Upper lobe of left lung (tissue), 6 donors: ENCODE measurements at regions not wholly inside any gene's neighbourhood (a gene's known extent, or its start where the extent isn't known, plus 50 kb on each side); places are given as distances from the start of the nearest gene placed in this dataset.
A peak's percentile ranks its signal among the peaks of the same experiment; 100 is the strongest.

Source experiments
- ATAC-seq, 2 donors: fragments of 200-7000 bp; cut with Tn5 transposase; one replicate each; pipeline ENCODE4 v1.9.1; 2022; ENCODE audit warnings: mild to moderate bottlenecking in 2 of 2, moderate library complexity in 2 of 2; ENCODE audit not compliant: low FRiP score in 2 of 2
- DNase-seq, 2 donors: peaks; one replicate each; pipeline ENCODE4 v3.0.0-alpha.2; 2019 to 2020
- H3K27ac ChIP-seq, 4 donors: fragments of 200-600 bp; sonication (generic); one replicate each; pipeline ENCODE4 v1.5.1; 2016 to 2019
- H3K27me3 ChIP-seq, 4 donors: fragments of 200-600 bp; sonication (generic); one replicate each; pipeline ENCODE4 v1.5.1; 2017 to 2019
- H3K36me3 ChIP-seq, 4 donors: fragments of 200-600 bp; sonication (generic); one replicate each; pipeline ENCODE4 v1.5.1; 2016 to 2019
- H3K4me1 ChIP-seq, 4 donors: fragments of 200-600 bp; sonication (generic); one replicate each; pipeline ENCODE4 v1.5.1; 2018 to 2019
- H3K4me3 ChIP-seq, 4 donors: fragments of 200-600 bp; sonication (generic); one replicate each; pipeline ENCODE4 v1.5.1; 2017 to 2019; ENCODE audit warnings: mild to moderate bottlenecking in 2 of 4, moderate library complexity in 1 of 4
- H3K9me3 ChIP-seq, 4 donors: fragments of 200-600 bp; sonication (generic); one replicate each; pipeline ENCODE4 v1.5.1; 2018 to 2019
- CTCF ChIP-seq, 6 experiments: fragments of 450-650 bp in 4 of 6; fragments of 200-600 bp in 2 of 6; sonication (generic) in 2 of 6; IDR thresholded peaks; one replicate each; pipeline ENCODE4 v1.5.1; 2016 to 2019; ENCODE audit warnings: antibody characterized with exemption in 6 of 6
- EP300 ChIP-seq, 4 donors: sonication (generic); formaldehyde crosslinking; IDR thresholded peaks; one replicate each; pipeline ENCODE4 v1.5.1; 2017; ENCODE audit warnings: antibody characterized with exemption in 4 of 4, control low read depth in 2 of 4
- POLR2A ChIP-seq, 4 donors: fragments of 450-650 bp; IDR thresholded peaks; one replicate each; pipeline ENCODE4 v1.5.1; 2016 to 2017; ENCODE audit warnings: antibody characterized with exemption in 4 of 4, mild to moderate bottlenecking in 2 of 4
- POLR2AphosphoS5 ChIP-seq, 2 donors: sonication (generic); formaldehyde crosslinking; IDR thresholded peaks; one replicate each; pipeline ENCODE4 v1.5.1; 2017; ENCODE audit warnings: antibody characterized with exemption in 2 of 2
- WGBS, 2 donors: methylation state at CpG; one replicate each; pipeline ENCODE4 v1.1.5; 2017 to 2018; 5-methylcytosine and 5-hydroxymethylcytosine counted together
- donor health status: DM: no; HTN: no; CAD: no; lungs with moderate emphysema.
- donor health status: DM: no; HTN: yes; CAD: no; lungs with severe emphysema.

- no peaks in the 10 kb centered on the region for H3K36me3 ChIP-seq
- H3K27ac ChIP-seq = no peak overlapping the region
- no peak for DNase-seq
- no peaks in the 10 kb centered on the region for H3K9me3 ChIP-seq
- no peak overlapping the region for H3K4me3 ChIP-seq
- H3K4me1 ChIP-seq = no peaks in the 10 kb centered on the region
- H3K27me3 ChIP-seq = no peaks in the 10 kb centered on the region
- TF ChIP-seq EP300 (IDR thresholded peaks at IDR 0.05) (no peak), POLR2AphosphoS5 (IDR thresholded peaks at IDR 0.05) (no peak), POLR2A (IDR thresholded peaks at IDR 0.05) (no peak), CTCF (IDR thresholded peaks at IDR 0.05) (no peak)
- WGBS, 2 donors = 72 to 78% methylated on average over 2 to 5 of the region's 5 CpGs
- no peak for ATAC-seq
Measured at GRCh38 chr6:819122-819521, 126.2 kb upstream of the EXOC2 start.

- 80 to 94% methylated on average over 2 of the region's 2 CpGs for WGBS, 2 donors
- DNase-seq = no peak
- H3K4me3 ChIP-seq = no peak overlapping the region
- H3K27me3 ChIP-seq = no peaks in the 10 kb centered on the region
- H3K36me3 ChIP-seq = no peaks in the 10 kb centered on the region
- H3K27ac ChIP-seq = no peak overlapping the region
- no peak for ATAC-seq
- H3K4me1 ChIP-seq = no peaks in the 10 kb centered on the region
- no peaks in the 10 kb centered on the region for H3K9me3 ChIP-seq
- TF ChIP-seq POLR2AphosphoS5 (IDR thresholded peaks at IDR 0.05) (no peak), CTCF (IDR thresholded peaks at IDR 0.05) (no peak), POLR2A (IDR thresholded peaks at IDR 0.05) (no peak), EP300 (IDR thresholded peaks at IDR 0.05) (no peak)
Measured at GRCh38 chr6:818196-818595, 125.3 kb upstream of the EXOC2 start.

- H3K27ac ChIP-seq = no peak overlapping the region
Measured at GRCh38 chr6:816510-817084, 123.7 kb upstream of the EXOC2 start.

GRCh38 chr6:815348-815738, 122.4 kb upstream of the EXOC2 start:
- no peak for ATAC-seq
- Histone ChIP-seq H3K36me3 (no peaks in the 10 kb centered on the region), H3K27me3 (no peaks in the 10 kb centered on the region), H3K9me3 (no peaks in the 10 kb centered on the region), H3K4me3 (no peak overlapping the region), H3K27ac (no peak overlapping the region), H3K4me1 (no peaks in the 10 kb centered on the region)
- DNase-seq = no peak
- WGBS, 2 donors = 76 to 89% methylated on average over 3 of the region's 3 CpGs
- no peak for TF ChIP-seq EP300 (IDR thresholded peaks at IDR 0.05)
- TF ChIP-seq CTCF (IDR thresholded peaks at IDR 0.05) = no peak
- TF ChIP-seq POLR2AphosphoS5 (IDR thresholded peaks at IDR 0.05) = no peak
- TF ChIP-seq POLR2A (IDR thresholded peaks at IDR 0.05) = no peak

More at GRCh38 chr6:816510-817084, 123.7 kb upstream of the EXOC2 start:
- Histone ChIP-seq H3K27me3 (no peaks in the 10 kb centered on the region), H3K4me3 (no peak overlapping the region), H3K4me1 (no peaks in the 10 kb centered on the region), H3K36me3 (no peaks in the 10 kb centered on the region), H3K9me3 (no peaks in the 10 kb centered on the region)
- TF ChIP-seq POLR2AphosphoS5 (IDR thresholded peaks at IDR 0.05) (peak in 1 of 2 donors; percentile 41), POLR2A (IDR thresholded peaks at IDR 0.05) (no peak)
- WGBS, 2 donors = 58 to 67% methylated on average over 11 of the region's 11 CpGs
- ATAC-seq (peak in 1 of 2 donors; percentile 66), DNase-seq (peak in 1 of 2 donors; percentile 40)

- ATAC-seq = no peak
- DNase-seq = no peak
- Histone ChIP-seq H3K4me1 (no peaks in the 10 kb centered on the region), H3K4me3 (no peak overlapping the region), H3K9me3 (no peaks in the 10 kb centered on the region), H3K36me3 (no peaks in the 10 kb centered on the region), H3K27me3 (no peaks in the 10 kb centered on the region), H3K27ac (peak overlapping the region in 1 of 4 donors; percentile 38)
- WGBS, 2 donors = 68 to 74% methylated on average over 14 of the region's 14 CpGs
- TF ChIP-seq POLR2A (IDR thresholded peaks at IDR 0.05) (no peak), POLR2AphosphoS5 (IDR thresholded peaks at IDR 0.05) (no peak), CTCF (IDR thresholded peaks at IDR 0.05) (no peak), EP300 (IDR thresholded peaks at IDR 0.05) (no peak)
Measured at GRCh38 chr6:814378-815347, 121.7 kb upstream of the EXOC2 start.
